Activated CD4-positive, alpha-beta T cell treated with anti-CD3 and anti-CD28 coated beads for 36 hours (primary cell): ENCODE measurements at regions not wholly inside any gene's neighbourhood (a gene's known extent, or its start where the extent isn't known, plus 50 kb on each side); places are given as distances from the start of the nearest gene placed in this dataset.

Experiments used
- ATAC-seq: fragments of 200-7000 bp; cut with Tn5 transposase; one replicate; pipeline ENCODE4 v1.10.0; 2021; ENCODE audit warnings: mild to moderate bottlenecking, moderate library complexity
- CTCF ChIA-PET: fragments of 350-600 bp; sonication (Branson Sonifier 250); formaldehyde crosslinking; loops from one replicate; lab custom pipeline; 2021; ENCODE audit warnings: antibody characterized with exemption; lab: Charles Lee
- POLR2A ChIA-PET: fragments of 350-600 bp; sonication (Branson Sonifier 250); formaldehyde crosslinking; loops from one replicate; lab custom pipeline; 2021; ENCODE audit warnings: antibody characterized with exemption, inconsistent platforms; lab: Charles Lee
- DNase-seq: peaks from one replicate; pipeline ENCODE4 v3.0.0-alpha.2; 2020
- H3K27ac Mint-ChIP-seq: one replicate; pipeline ENCODE4 v1.8.0; 2021; ENCODE audit warnings: mixed read lengths
- H3K27me3 Mint-ChIP-seq: one replicate; pipeline ENCODE4 v1.8.0; 2021; ENCODE audit warnings: mixed read lengths
- H3K36me3 Mint-ChIP-seq: one replicate; pipeline ENCODE4 v1.8.0; 2021; ENCODE audit warnings: low read depth, mixed read lengths
- H3K4me1 Mint-ChIP-seq: one replicate; pipeline ENCODE4 v1.8.0; 2021; ENCODE audit warnings: mixed read lengths
- H3K4me3 Mint-ChIP-seq: one replicate; pipeline ENCODE4 v1.8.0; 2021; ENCODE audit warnings: mild to moderate bottlenecking, moderate library complexity, mixed read lengths
- H3K9me3 Mint-ChIP-seq: one replicate; pipeline ENCODE4 v1.8.0; 2021; ENCODE audit warnings: low read depth, mixed read lengths
- intact Hi-C, 2 experiments: fragments of 100-400 bp; cut with DNase I in 1 of 2; cut with micrococcal nuclease in 1 of 2; formaldehyde crosslinking; loops; one replicate each; pipeline versions ENCODE4 v1.14.2 to v1.15.1; 2022 to 2024; cut with DNase I, micrococcal nuclease

- intact Hi-C loops, result no loop called here
- peaks cover 7% of the 10 kb centered on the region for H3K27me3 Mint-ChIP-seq
- ATAC-seq (no peak), DNase-seq (no peak)
- no peaks in the 10 kb centered on the region for H3K4me1 Mint-ChIP-seq
- no peaks in the 10 kb centered on the region for H3K9me3 Mint-ChIP-seq
- H3K27ac Mint-ChIP-seq, result no peak overlapping the region
- no peaks in the 10 kb centered on the region for H3K36me3 Mint-ChIP-seq
- POLR2A ChIA-PET, result no interaction called here
- no peak overlapping the region for H3K4me3 Mint-ChIP-seq
- CTCF ChIA-PET, result no interaction called here
Measured at GRCh38 chr10:131437556-131438475, 126.3 kb upstream of the TCERG1L start.

- Mint-ChIP-seq H3K4me1 (no peaks in the 10 kb centered on the region), H3K36me3 (no peaks in the 10 kb centered on the region), H3K9me3 (no peaks in the 10 kb centered on the region), H3K27me3 (peaks cover 7% of the 10 kb centered on the region), H3K27ac (no peak overlapping the region), H3K4me3 (no peak overlapping the region)
- no peak for DNase-seq
- intact Hi-C loops, result no loop called here
- no peak for ATAC-seq
- ChIA-PET POLR2A (no interaction called here), CTCF (no interaction called here)
Measured at GRCh38 chr10:131438665-131439064, 127.1 kb upstream of the TCERG1L start.

DNA sequence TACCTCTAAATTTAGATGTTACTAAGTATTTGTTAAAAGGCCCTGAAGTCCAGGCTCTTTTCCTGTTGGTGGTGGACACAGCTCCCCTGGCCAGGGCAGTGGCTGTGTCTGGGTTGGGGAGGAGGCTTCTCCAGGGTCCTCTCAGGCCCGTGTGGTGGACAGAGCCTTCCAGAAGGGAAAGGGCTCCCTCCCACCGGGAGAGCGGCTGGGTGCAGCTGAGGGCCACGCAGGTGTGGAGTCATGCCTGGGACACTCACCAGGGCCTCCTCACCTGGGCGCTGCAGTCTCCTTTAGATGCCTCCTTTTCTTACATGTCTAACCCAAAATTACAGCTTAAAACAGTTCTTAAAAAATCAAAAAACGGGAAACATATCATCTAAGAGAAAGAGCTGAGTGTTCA is 128.2 kb upstream of the TCERG1L start:
- POLR2A ChIA-PET, result no interaction called here
- H3K4me1 Mint-ChIP-seq, result no peaks in the 10 kb centered on the region
- no peaks in the 10 kb centered on the region for H3K9me3 Mint-ChIP-seq

DNA sequence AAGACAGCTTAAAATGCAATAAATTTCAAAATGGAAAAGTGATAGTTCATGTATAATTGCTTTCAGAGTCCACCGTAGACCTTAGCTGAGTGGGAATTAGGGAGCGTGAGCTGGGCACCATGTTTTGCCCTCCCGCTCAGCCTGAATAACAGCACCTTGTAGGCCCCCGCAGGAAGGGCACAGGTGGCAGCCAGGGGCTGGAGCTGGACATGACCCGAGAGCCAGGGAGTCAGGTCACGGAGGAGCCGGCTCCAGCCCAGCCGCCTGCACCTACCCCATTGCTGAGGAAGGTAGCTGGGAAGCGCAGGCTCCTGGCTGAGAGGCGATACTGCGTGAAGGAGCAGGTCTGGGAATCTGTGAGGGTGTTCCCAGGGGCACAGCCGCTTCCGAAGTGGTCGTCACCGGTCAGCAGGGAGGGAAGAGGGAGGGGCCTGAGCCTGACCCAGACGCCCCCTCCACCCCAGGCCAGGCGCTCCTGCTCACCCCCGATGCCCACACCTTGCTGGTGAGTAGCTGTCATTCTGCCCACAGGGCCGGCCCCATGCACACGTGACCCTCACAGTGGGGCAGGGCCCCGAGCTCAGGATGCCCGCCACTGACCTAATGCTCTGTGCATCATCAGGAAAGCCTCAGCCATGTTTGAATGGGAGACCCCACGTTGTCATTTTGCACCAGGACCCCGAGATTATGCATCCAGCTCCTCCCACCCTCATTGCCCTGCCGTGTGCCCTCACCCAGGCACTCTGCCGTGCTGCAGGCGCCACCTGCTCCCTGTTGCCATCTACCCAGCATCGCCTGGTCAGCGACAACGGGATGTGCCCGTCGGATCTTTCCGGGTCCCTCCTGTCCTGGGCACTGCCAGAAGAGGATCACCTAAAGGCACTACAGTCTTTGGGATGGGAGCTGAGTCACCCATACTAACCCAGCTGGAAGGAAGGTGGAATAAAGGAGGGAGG is 129.2 kb upstream of the TCERG1L start:
- no peak for DNase-seq
- ATAC-seq, result no peak
- POLR2A ChIA-PET, result no interaction called here
- H3K9me3 Mint-ChIP-seq, result no peaks in the 10 kb centered on the region
- H3K36me3 Mint-ChIP-seq, result no peaks in the 10 kb centered on the region
- CTCF ChIA-PET, result no interaction called here
- no peak overlapping the region for H3K4me3 Mint-ChIP-seq
- peaks cover 7% of the 10 kb centered on the region for H3K27me3 Mint-ChIP-seq
- intact Hi-C loops, result no loop called here
- H3K27ac Mint-ChIP-seq, result no peak overlapping the region
- no peaks in the 10 kb centered on the region for H3K4me1 Mint-ChIP-seq

More for the DNA sequence above, 128.2 kb upstream of the TCERG1L start:
- no peak overlapping the region for H3K4me3 Mint-ChIP-seq
- H3K36me3 Mint-ChIP-seq, result no peaks in the 10 kb centered on the region
- DNase-seq (no peak), ATAC-seq (no peak)
- intact Hi-C loops, result no loop called here
- CTCF ChIA-PET, result no interaction called here
- H3K27me3 Mint-ChIP-seq, result peaks cover 7% of the 10 kb centered on the region
- H3K27ac Mint-ChIP-seq, result no peak overlapping the region

GRCh38 chr10:131442271-131442670 is 130.8 kb upstream of the TCERG1L start:
- ATAC-seq, result no peak
- Mint-ChIP-seq H3K4me3 (no peak overlapping the region), H3K27ac (no peak overlapping the region), H3K9me3 (no peaks in the 10 kb centered on the region), H3K4me1 (no peaks in the 10 kb centered on the region), H3K36me3 (no peaks in the 10 kb centered on the region), H3K27me3 (peaks cover 7% of the 10 kb centered on the region)
- ChIA-PET CTCF (no interaction called here), POLR2A (no interaction called here)
- DNase-seq, result no peak
- intact Hi-C loops, result no loop called here

DNA sequence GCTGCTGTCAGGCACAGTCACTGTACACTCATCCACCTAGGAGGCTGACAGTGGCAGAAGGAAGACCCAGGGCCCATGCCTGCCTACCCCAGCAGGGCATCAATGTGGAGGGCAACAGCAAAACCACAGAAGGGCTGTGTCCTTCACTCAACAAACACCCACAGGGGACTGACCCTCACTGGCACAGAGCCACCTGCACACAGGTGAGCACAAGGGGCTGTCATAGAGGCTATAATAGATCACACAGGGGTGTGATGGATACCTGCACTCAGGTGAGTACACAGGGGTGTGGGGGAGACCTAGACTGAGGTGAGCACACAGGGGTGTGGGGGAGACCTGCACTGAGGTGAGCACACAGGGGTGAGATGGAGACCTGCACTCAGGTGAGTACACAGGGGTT is 132.8 kb upstream of the TCERG1L start:
- Mint-ChIP-seq H3K4me3 (no peak overlapping the region), H3K27ac (no peak overlapping the region), H3K4me1 (no peaks in the 10 kb centered on the region), H3K9me3 (no peaks in the 10 kb centered on the region), H3K36me3 (no peaks in the 10 kb centered on the region), H3K27me3 (peaks cover 7% of the 10 kb centered on the region)
- CTCF ChIA-PET, result no interaction called here
- ATAC-seq, result no peak
- no peak for DNase-seq
- POLR2A ChIA-PET, result no interaction called here
- intact Hi-C loops, result no loop called here

- peaks cover 7% of the 10 kb centered on the region for H3K27me3 Mint-ChIP-seq
- ATAC-seq, result no peak
- DNase-seq, result no peak
- no peak overlapping the region for H3K27ac Mint-ChIP-seq
- ChIA-PET CTCF (no interaction called here), POLR2A (no interaction called here)
- no peak overlapping the region for H3K4me3 Mint-ChIP-seq
- H3K4me1 Mint-ChIP-seq, result no peaks in the 10 kb centered on the region
- intact Hi-C loops, result no loop called here
- H3K36me3 Mint-ChIP-seq, result no peaks in the 10 kb centered on the region
- no peaks in the 10 kb centered on the region for H3K9me3 Mint-ChIP-seq
Measured at GRCh38 chr10:131444862-131445461, 133.4 kb upstream of the TCERG1L start.

DNA sequence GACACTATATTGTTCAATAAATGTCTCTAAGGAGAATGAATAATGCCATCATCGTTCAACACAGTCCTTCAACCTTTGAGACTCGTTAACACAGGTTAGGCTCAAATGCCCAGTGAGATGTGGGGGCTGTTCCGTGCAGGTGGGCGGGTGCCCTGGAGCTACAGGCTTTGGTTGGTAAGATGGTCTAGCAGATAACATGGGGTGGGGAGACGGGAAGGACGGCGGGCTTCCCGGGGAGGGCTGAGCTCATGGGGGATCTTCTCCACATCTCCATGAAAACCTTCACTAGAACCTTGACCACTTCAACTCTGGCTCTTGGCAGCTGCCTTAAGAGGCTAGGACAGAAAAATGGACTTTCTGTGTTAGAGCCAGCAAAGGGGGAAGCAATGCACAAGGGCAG is 134.1 kb upstream of the TCERG1L start:
- H3K4me3 Mint-ChIP-seq, result no peak overlapping the region
- no peaks in the 10 kb centered on the region for H3K4me1 Mint-ChIP-seq
- POLR2A ChIA-PET, result no interaction called here
- no peaks in the 10 kb centered on the region for H3K36me3 Mint-ChIP-seq
- H3K27ac Mint-ChIP-seq, result no peak overlapping the region
- CTCF ChIA-PET, result no interaction called here
- no peak for ATAC-seq
- intact Hi-C loops, result no loop called here
- H3K27me3 Mint-ChIP-seq, result peaks cover 7% of the 10 kb centered on the region
- H3K9me3 Mint-ChIP-seq, result no peaks in the 10 kb centered on the region
- DNase-seq, result no peak

GRCh38 chr10:131446171-131446570 is 134.7 kb upstream of the TCERG1L start:
- CTCF ChIA-PET, result interaction anchor here (0.7 kb wide), 1 partner anchor 180 kb away, joined by 3 read pairs; no protein-coding TSS in a partner anchor
- intact Hi-C loops, result no loop called here
- no peaks in the 10 kb centered on the region for H3K36me3 Mint-ChIP-seq
- DNase-seq (no peak), ATAC-seq (no peak)
- POLR2A ChIA-PET, result no interaction called here
- H3K27ac Mint-ChIP-seq, result no peak overlapping the region
- H3K27me3 Mint-ChIP-seq, result peaks cover 4% of the 10 kb centered on the region
- no peaks in the 10 kb centered on the region for H3K4me1 Mint-ChIP-seq
- H3K9me3 Mint-ChIP-seq, result no peaks in the 10 kb centered on the region
- H3K4me3 Mint-ChIP-seq, result no peak overlapping the region

- CTCF ChIA-PET, result interaction anchor here (0.7 to 0.8 kb wide), 2 partner anchors 9 to 1114 kb away, joined by 3 to 4 read pairs; no protein-coding TSS in a partner anchor
- Mint-ChIP-seq H3K27me3 (peaks cover 11% of the 10 kb centered on the region), H3K9me3 (no peaks in the 10 kb centered on the region), H3K27ac (no peak overlapping the region), H3K4me3 (no peak overlapping the region), H3K4me1 (no peaks in the 10 kb centered on the region), H3K36me3 (no peaks in the 10 kb centered on the region)
- intact Hi-C loops, result no loop called here
- DNase-seq (no peak), ATAC-seq (no peak)
- POLR2A ChIA-PET, result no interaction called here
Measured at GRCh38 chr10:131448171-131448570, 136.7 kb upstream of the TCERG1L start.

DNA sequence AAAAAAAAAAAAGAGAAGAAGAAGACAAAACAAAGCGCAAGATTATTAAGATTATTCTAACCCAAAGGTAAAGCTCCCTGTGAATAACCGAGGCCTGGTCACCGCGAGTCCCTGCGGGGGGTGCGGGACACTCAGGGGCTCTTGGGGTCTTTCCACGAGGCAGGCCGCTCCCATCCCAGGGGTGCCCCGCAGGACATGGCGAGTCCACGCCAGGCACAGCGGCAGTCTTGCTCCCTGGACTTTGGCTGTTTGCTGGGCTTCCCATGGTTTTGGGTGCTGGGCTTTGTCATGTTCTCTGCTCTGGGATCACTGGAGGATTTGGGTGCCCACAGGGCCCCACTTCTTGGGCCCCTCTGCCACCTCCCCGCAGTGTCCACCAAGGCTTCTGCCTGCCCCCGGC is 137.4 kb upstream of the TCERG1L start:
- no peaks in the 10 kb centered on the region for H3K36me3 Mint-ChIP-seq
- H3K27me3 Mint-ChIP-seq, result peaks cover 13% of the 10 kb centered on the region
- ATAC-seq, result no peak
- peaks cover 2% of the 10 kb centered on the region for H3K4me1 Mint-ChIP-seq
- POLR2A ChIA-PET, result no interaction called here
- H3K9me3 Mint-ChIP-seq, result no peaks in the 10 kb centered on the region
- H3K27ac Mint-ChIP-seq, result no peak overlapping the region
- intact Hi-C loops, result no loop called here
- CTCF ChIA-PET, result interaction anchor here (0.6 kb wide), 1 partner anchor 32 kb away, joined by 4 read pairs; no protein-coding TSS in a partner anchor
- H3K4me3 Mint-ChIP-seq, result no peak overlapping the region
- DNase-seq, result no peak
